ENCODE measurements at regions not wholly inside any gene's neighbourhood (a gene's known extent, or its start where the extent isn't known, plus 50 kb on each side); places are given as distances from the start of the nearest gene placed in this dataset.

DNA sequence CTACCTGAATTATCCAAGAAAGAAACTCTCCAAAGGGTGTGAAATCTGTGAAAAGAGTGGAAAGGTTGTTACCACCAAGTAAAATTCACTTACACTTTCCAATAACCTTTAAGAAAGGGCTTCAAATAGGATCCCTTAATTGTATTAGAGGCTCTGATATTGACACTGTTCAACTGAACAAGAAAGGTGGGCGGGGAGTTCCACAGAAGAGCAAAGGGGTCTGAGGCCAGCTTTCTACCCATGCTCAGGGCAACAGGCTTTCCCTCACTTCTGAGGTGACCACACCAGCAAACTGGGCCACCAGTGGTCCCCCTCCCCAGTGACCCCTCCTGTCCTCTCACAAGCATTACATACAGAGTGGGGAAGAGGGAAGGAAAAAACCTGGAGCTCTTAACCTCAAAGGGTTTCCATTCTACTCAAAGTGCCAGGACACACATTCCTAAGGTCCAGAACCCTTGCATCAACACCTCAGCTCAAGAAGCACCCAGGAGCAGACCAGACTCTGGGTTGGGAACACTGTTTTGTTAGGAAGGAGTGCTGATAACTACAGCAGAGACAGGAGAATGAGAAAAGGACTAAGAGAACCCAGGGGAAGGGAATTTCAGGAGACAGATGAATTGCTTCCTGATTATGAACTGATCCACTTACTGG lies 71.6 kb upstream of the AKIP1 start:
- no peak for DNase-seq (ENCODE audit: extremely low read depth in 1 of 11, low read depth in 9 of 11, low spot score in 4 of 11)

DNA sequence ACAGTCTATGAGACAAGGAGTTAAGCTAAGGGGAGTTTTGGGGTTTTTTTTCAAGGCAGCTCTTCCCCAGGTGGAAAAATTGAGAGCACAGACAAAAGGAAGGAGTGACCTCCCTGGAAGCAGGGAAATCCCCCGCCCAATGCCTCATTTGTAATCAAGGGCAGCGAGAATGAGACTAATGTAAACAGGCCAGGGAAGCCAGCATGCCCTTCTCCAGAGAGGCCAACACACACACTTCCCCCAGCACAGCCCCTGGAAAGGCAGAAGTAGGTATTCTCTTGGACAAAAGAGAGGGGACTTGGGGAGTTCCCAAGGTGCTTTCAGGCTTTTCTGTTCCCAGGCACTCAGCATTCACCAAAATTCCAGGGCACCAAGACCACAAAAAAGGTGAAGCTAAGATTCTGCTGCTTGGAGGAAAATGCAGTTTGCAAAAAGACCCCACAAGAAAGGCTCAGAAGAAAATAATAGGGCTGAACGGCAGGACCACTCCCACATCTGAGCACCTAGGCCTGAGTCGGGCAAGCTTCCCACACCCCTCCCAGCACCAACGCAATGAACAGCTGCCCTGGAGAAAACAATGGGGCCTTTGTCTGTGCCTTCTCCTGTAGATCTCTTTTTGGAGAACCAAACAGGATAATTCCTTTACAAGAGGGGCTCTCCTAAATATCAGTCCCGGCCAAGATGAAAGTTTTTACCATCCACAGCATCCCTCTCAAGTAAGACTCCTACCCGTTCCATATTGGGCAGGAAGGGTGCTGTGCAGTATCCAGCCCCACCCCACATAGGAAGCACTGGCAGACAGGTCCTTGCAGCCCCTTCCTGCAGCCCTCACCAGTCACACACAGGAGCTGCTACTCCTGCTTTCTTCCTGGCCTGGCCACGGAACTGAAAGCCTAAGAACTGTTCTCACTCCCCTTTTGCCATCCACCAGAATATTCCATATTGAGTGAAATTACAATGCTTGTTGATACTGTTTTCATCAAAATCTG lies 70.7 kb upstream of the AKIP1 start:
- DNase-seq (ENCODE audit: extremely low read depth in 1 of 11, low read depth in 9 of 11, low spot score in 4 of 11), result no peak

DNA sequence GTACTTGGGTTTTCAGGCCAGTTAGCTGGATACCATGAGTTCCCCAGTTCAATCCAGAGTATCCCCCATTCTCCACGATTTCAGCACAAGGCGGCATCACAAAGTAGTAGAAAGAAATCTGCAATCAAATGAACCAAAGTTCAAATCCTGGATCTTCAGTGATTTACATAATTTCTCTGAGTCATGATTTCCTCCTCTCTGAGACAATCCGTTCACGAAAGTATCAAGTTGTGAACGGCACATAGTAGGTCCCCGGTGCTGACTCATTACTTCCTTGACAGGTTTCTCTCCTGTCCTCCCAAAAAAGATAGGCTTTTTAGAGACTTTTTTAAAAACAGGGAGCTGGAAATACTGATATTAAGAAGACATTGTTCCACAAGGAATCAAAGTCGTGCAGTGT lies 69.1 kb upstream of the AKIP1 start:
- DNase-seq (ENCODE audit: extremely low read depth in 1 of 11, low read depth in 9 of 11, low spot score in 4 of 11), result no peak

DNA sequence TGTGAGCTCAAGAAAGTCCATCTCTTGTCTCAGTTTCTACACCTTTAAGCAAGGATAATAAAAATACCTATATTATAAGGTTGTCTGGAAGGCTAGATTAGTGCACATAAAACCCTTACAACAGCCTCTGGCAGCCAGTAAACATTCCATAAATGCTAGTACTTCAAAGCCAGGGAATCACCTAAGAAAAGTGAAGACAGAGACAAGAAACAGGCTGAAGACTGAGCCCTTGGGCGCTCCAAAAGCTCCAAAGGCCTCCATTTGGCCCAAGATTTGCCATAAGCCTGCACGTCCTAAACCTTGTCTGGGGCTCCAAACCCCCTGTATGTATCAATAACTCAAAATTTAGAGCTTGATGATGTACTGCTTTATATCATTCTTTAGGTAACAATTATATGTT lies 52.2 kb upstream of the AKIP1 start:
- no peak for DNase-seq (ENCODE audit: extremely low read depth in 1 of 11, low read depth in 9 of 11, low spot score in 4 of 11)
